PFSK-1 (cell line): ENCODE measurements at regions not wholly inside any gene's neighbourhood (a gene's known extent, or its start where the extent isn't known, plus 50 kb on each side); places are given as distances from the start of the nearest gene placed in this dataset.

Experiments used
- REST ChIP-seq, 2 experiments: IDR thresholded peaks; 2 replicates each; pipeline versions ENCODE4 v1.6.1 to v1.8.0; 2011 to 2012; ENCODE audit warnings: low read depth in 2 of 2, low read length in 2 of 2, control low read depth in 1 of 2, inconsistent platforms in 1 of 2, mild to moderate bottlenecking in 1 of 2, moderate library complexity in 1 of 2; ENCODE audit not compliant: insufficient read depth in 1 of 2
- TAF1 ChIP-seq: IDR thresholded peaks from 2 replicates; pipeline ENCODE4 v1.6.1; 2012; ENCODE audit warnings: low read length, control low read depth, borderline replicate concordance; ENCODE audit not compliant: insufficient read depth

- TF ChIP-seq REST (IDR thresholded peaks at IDR 0.05; ENCODE audit: insufficient read depth in 1 of 2, low read depth in 2 of 2, low read length in 2 of 2) (no peak), TAF1 (no peak)
Measured at GRCh38 chr10:10279906-10280305, 737.8 kb upstream of the CELF2 start.
